IPS-NIHi7 (cell line): ENCODE measurements at regions not wholly inside any gene's neighbourhood (a gene's known extent, or its start where the extent isn't known, plus 50 kb on each side); places are given as distances from the start of the nearest gene placed in this dataset.

Experiments
- DNase-seq: peaks from one replicate; pipeline ENCODE4 v3.0.0; 2012; ENCODE audit warnings: mixed read lengths; ENCODE audit errors: extremely low spot score

DNA sequence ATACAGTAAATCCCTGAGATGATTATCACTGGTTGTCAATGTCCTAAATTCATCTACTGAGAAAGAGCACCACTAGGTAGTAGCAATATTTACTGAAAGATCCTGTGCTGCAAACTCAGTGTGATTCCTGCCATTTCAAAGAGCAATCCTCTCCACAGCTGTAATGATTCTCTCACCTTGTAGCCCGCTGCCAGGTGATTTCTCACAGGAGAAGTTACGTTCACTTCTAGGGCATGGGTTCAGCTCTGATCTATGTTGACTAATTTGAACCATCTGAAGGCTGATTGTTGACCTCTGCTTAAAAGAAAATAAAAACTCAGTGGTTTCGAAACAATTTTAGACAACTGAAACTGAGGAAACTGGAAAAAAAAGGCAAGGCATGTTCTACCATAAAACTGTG lies 197.0 kb downstream of the FAT4 start:
- no peak for DNase-seq

DNA sequence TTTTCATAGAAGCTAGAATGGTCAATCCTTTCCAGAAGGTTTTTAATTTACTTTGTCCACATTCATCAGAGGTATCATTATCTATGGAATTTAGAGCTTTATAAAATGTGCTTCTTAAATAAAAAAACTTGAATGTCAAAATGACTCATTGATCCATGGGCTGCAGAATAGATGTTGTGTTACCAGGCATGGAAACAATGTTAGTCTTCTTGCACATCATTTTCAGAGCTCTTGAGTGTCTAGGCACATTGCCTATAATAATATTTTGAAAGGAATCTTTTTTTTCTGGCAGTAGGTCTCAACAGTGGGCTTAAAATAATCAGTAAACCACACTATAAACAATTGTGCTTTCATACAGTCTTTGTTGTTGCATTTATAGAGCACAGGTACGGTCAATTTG lies 200.3 kb downstream of the FAT4 start:
- no peak for DNase-seq

DNA sequence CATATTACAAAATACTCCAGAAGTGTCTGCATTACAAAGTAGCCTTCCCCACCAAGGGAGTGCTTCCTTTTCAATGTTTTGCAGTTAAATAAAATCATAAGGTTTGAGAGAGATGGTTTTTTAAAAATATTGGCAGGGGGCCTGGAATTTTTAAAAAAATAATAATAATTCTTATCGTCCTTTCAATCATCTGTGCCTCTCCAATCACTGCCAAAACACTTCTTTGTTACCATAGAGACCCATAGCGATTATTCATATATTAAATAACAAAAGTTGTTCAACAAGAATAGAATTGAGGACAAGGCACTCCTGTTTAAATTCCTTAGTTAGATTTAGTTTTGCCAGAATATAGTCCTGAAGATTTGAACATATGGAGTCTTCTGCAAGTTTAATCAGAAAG lies 203.1 kb downstream of the FAT4 start:
- no peak for DNase-seq

DNA sequence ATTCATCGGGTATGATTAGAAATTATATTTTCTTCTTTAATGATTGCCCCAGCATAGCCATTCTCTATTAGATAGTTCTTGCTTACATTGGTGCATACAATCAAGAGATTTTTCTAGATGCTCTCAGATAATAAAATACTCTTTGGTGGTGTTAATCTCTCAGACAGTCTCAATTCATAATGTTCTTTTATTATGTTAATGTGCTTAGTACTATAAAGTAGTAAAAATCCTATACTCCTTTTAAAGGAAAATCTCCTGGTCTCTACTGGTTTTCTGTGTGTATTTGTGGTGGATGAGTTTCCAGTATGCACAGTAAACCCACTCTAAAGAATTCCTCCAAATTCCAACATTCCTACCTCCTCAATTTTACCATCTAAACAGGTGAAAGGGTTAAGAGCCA lies 203.5 kb downstream of the FAT4 start:
- no peak for DNase-seq

DNA sequence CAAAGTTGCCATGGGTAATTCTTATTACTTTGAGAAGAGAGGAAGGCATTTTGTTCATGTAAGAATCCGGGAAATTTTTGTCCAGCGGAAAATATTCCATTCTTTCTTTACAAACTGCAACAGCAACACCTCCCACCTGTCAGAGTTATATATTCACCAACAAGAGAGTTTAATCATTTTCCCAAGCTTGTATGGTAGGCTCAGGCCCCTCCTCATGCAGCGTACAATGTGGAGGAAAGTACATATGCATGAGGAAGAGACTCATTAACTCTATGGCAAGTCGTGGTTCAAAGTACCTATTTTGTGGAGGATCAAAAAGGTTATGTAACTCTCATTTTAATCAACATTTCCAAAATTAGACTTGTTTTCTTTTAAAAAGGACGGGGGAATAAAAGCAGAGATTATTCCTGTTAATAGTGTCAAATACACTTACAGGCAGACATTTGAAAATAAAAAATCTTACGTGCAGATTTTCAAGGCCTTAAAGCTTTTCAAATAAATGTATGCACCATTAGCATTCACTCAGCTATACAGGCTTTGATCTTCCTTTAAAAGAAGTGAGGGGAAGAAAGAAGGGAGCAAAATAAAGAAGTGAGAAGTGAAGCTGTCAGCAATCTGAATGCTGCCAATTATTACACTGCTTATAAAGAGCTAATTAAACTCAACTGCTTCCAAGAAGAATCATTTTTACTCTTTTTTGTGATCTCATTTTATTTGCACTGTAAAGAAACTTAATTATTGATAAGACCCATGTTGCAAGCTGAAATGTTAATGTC lies 204.8 kb downstream of the FAT4 start:
- no peak for DNase-seq

DNA sequence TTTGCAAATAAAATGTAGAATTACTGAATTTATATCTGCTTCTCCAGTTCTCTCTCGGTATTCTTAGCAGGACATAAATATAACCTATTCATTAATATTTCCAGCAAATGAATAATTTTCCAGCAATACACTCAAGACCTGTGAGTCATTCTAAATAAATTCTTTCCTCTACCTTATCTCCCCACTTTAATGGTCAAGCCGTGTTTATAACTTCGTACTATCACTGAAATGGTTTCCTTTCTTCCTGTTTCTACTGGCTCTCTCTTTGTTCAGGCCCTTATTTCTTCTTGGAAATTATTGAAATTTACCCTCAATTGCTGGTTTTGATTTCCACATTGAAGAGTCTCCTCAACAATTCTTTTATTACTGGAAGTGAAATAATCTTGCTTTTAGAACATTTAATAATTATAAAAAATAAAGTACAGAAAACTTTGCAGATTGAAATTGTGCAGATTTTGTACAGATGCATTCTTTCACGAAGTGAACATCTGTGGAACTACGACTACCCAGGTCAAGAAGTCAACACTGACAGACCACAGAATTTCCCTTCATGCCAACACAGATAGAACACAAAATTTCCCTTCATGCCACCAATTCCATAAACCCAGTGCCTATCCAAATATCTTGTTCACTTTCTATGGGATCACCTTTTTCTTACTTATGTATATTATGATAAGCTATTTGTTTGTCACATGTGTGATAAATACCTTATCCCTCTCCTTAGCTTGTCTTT lies 205.7 kb downstream of the FAT4 start:
- DNase-seq = no peak

DNA sequence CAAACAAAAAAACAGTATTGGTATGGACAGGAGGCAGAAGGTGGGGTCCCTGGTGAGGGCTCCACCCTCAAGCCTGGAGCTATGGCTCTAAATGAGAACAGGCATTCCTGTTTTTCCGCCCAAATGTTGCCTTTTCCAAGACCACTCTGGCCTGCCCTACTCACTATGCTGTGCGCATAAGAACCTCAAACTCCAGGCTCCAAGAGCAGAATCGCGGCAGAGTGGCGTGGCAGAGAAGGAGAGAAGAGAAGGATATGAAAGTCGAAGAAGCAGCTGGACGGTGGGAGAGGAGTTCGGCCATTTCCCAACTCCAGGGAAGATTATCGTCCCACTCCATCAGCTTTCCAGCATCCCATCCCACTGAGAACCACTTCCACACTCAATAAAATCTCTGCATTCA lies 207.8 kb downstream of the FAT4 start:
- no peak for DNase-seq

DNA sequence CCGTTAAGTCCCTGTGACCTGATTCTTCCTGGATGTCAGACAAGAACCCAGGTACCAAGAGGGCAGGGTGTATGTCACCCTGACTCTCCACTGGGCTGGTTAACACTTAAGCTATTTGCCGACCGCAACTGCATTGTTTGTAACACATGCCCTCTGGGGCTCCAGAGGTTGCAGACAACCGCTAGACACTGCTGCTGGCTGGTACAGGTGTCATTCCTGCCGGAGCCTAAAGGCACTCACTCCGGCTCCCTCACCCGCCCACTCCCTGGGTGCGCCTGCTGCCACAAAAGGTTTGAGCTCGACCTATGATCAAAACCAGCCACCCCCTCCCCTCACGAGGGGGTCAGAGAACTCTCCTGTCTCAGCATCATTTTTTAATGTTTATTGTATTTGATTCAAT lies 208.2 kb downstream of the FAT4 start:
- peak; percentile 14 for DNase-seq

DNA sequence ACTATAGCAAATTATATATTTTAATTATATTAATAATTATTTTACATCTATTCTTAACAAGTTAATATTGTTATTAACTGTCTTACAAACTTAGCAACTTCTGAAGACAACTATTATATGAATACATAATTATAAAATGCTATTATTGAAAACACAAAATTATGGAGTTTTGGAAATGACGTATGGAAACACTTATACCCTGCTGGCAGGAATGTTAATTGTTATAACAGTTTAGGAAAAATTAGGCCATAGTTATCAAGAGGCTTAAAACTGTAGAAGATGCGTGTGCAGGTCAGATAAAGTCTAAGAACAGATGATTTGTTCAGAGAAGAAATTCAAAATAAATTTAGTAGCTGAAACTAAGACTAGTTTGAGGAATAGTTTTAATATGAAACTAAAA lies 211.7 kb downstream of the FAT4 start:
- DNase-seq = no peak

DNA sequence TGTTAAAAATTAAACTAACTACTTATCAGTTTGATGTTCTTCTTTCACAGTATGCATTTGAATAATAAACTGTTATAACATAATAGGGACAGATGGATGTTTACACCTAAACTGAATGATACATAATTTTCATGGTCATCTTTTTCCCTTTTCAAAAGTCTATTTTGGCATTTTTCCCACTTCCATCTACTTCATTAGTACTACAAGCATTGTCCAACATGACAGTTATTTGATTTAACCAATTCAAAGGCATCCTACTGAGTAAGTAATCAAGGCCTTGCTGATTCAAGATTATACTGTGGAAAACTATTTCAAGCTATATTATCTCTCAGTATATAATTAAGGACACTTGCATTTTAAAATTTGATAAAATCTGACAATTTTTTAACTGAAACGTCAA lies 212.9 kb downstream of the FAT4 start:
- no peak for DNase-seq

DNA sequence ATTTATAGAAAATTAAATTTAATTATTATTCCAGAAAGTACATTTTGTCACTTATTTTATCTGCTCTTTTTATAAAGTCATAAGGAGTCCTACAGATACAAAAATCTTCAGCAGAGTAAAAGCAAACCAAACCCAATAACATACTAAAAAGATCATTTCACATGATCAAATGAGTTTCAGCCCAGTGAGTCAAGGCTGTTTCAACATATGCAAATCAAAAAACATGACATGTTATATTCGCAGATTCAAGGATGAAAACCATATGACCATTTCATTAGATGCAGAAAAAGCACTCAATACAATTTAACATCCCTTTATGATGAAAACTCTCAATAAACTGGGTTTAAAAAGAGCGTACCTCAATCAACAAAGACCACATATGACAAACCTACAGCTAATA lies 214.3 kb downstream of the FAT4 start:
- no peak for DNase-seq

DNA sequence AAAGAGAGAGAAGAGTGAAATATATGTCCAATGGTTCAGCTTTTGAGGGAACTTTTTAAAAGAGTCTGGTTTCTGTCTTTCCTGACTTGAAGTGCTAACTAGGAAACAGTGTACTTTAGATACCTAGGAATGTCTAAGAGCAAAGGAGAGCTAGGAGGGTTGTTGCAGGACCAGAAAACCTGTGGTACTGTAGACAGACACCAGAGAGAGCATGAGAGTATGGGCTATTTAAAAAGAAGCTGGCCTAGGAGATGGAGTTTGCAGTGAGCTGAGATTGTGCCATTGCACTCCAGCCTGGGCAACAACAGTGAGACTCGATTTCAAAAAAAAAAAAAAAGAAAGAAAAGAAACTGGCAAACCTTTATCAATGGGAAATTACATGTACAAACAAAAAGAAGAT lies 223.9 kb downstream of the FAT4 start:
- DNase-seq = no peak

DNA sequence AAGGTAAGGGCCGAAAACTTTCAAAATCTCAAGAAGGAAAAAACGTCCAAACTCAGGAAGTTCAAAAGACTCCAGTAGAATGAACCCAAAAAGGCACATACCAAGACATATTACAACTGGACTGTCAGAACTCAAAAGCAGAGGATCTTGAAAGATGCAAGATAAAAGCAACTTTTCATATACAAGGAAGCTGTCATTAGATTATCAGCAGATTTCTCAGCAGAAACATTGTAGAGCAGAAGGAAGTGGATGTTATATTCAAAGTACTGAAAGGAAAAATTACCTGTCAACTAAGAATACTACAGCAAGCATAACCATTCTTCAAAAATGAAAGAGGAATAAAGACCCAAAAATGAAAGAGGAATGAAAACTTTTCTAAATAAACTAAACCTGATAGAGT lies 224.9 kb downstream of the FAT4 start:
- DNase-seq = no peak

DNA sequence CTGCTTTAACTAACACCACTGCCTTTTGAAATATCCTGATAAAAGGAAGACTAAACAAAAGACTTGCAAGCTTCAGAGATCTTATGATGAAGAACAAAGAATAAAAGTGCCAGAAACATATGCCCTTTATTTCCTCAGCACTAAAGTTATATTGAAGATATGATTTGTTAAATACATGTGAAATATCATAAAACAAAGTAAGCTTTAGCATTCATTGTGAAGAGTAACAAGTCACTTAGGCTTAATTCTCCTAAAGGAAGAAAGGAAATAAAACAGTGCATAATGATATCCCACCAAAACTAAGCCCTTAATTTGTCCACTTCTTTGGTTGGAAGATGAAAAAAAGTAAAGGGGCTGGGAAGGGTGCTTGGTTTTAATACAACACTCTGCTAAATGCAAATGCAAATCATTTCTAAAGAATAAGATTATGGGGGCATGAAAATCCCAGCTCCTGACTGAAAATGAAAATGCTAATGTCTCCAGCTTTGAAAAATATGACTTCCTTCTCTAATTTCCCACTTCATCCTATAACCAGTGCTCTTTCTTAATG lies 227.2 kb downstream of the FAT4 start:
- DNase-seq = no peak

DNA sequence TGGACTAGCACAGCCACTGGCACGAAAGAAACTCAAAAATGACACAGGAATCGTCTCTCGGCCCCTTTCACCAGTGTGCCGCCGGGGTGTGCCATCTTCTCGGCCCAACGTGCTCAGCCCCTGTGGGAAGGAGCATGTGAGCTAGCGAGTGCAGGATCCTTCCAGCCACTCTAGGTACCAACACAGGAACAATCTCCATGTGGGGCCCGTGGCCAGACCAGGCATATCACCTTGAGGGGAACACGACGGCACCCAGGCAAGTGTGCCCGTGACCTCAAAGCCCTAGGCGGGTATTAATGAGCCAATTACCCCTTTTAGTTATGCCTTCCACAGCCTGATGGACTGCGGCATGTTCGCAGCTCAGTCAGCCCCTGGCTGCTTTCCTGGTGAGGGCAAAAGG lies 231.5 kb downstream of the FAT4 start:
- DNase-seq = no peak

DNA sequence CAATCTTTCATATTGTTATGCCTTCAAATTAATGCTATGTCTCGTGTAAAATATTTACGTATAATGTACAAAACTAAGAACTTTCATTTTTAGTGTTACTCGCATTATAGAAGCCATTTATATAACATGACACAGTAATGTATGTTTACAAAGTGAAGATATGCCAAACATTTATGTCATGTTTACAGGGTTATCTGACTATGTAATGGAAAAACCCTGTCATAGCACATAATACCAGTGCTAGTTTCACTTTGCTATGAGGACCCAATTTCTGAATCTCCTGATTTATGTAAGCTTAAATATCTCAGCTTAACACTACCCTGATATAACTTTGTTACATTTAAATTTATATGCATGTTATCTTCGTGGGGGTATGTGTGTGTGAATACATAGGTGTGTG lies 233.1 kb downstream of the FAT4 start:
- DNase-seq = no peak

DNA sequence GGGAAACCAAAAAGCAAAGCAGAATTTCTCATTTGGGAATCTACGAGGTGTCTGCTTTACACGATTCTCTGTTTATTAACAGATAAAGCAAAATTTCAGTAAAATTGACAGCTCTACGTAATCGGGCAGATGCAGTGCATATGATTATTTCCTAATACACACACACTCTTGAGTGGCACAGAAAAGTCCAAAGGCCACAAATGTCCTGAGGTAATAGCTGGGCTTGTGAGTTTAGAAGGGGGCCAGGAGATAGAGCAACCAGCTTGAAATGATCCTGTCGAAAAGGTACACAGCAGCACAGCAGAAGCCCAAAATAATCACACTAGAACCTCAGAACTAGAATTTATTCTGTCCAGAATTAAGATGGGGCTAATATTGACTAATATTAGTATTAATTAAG lies 236.0 kb downstream of the FAT4 start:
- no peak for DNase-seq

DNA sequence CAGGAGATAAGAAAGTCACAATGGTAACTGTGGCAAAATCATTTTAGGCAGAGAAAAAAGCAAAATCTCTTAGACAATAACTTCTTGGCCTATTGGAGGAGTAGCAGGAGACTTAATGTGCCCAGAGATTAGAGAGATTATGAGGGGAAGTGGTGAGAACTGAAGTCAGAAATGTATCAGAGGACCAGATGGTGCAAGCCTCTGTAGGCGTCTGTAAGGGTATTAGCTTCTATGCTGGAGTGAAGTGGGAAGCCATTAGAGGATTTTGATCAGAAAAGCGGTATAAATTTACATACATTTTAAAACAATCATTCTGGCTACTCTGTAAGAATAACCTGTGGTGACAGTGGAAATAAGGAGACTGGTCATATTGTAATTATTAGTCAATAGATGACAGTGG lies 236.7 kb downstream of the FAT4 start:
- DNase-seq = no peak

DNA sequence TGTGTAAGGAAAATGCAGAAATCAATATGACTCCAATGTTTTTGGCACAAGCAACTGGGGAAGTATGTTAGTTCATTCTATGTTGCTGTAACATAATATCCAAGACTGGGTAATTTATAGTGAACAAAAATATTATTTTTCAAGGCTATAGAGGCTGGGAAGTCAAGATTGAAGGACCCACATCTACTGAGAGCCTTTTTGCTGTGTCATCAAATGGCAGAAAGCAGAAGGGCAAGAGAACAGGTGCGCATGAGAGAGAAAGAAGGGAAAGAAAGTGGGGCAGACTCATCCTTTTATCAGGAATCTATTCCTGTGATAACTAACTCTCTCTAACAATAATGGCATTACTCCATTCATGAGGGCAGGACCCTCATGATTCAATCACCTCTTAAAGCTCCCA lies 237.2 kb downstream of the FAT4 start:
- no peak for DNase-seq

DNA sequence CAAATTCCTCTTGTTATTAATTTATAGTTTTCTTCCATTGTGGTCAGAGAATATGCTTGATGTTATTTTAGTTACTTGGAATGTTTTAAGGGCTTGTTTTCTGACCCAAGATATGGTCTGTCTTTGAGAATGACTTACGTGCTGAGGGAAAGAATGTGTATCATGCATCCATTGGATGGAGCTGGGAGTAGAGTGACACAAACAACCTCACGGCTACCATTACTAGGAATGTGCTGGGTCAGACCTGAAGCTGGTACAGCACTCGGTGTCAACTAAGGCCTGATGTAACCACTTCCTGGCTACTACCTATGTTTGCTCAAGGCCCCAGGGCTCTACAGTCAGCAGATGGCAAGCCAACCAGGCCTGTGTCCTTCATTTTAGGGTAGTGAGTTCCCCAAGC lies 257.8 kb downstream of the FAT4 start:
- DNase-seq = no peak

DNA sequence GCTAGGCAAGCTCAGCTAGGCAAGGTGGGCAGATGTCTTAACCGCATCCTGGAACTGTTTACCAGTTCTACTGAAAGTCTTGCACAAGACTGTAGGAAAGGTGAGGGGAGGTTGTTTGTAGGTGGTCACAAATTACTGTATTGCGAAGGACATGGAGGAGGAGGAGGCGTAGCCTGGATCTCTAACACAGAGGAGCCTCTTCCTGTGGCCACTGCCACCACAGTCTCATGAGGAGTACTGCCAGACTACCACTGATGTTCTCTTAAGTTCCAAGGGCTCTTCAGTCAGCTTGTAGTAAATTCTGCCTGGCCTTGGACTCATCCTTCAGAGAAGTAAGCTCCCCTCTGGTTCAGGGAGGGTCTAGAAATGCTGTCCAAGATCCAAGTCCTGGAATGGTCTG lies 258.6 kb downstream of the FAT4 start:
- no peak for DNase-seq

DNA sequence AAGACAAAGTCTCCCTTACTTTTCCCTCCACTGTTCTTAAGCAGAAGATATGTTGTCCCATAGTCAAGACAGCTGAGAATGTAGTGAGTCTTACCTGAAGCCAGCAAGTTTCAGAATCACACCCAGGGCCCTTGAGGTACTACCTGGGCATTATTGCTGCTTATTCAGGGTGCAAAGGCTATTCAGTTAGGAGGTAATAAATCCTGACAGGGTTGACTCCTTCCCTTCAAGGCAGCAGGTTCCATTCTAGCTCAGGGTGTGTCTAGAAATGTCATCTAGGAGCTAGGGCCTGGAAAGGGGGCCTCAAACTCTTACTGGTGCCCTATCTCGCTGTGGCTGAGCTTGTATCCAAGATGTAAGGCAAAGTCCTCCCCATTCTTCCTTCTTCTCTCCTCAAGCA lies 259.0 kb downstream of the FAT4 start:
- DNase-seq = no peak

DNA sequence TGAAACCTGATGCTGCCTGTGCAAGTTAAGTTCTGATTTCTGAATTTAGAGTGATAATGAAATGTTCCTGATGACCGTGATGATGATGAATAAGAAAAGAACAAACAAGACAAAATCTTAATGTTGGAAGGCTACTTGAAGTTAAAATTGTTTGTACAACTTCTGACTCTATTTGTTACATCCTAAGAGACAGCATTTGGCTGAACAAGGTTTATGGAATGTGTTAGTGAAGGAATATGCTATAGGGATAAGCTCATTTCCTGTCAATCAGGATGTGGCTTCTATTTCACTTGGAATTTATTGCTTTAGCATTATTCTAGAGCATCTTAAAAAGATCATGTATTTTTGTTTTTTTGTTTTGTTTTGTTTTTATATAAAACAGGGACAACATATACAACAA lies 267.5 kb downstream of the FAT4 start:
- DNase-seq = no peak
